SH-SY5Y (cell line): ENCODE measurements at regions not wholly inside any gene's neighbourhood (a gene's known extent, or its start where the extent isn't known, plus 50 kb on each side); places are given as distances from the start of the nearest gene placed in this dataset.

Source experiments
- GATA2 ChIP-seq: IDR thresholded peaks from 2 replicates; pipeline ENCODE4 v1.6.1; 2011; ENCODE audit warnings: mild to moderate bottlenecking, low read depth, low read length
- GATA3 ChIP-seq: IDR thresholded peaks from 2 replicates; pipeline ENCODE4 v1.6.1; 2011; ENCODE audit warnings: low read depth, mild to moderate bottlenecking, low read length, moderate library complexity

GRCh38 chr6:27016689-27017088, 230.8 kb upstream of the PRSS16 start:
- no peak for TF ChIP-seq GATA2
- no peak for TF ChIP-seq GATA3
